ENCODE measurements at regions not wholly inside any gene's neighbourhood (a gene's known extent, or its start where the extent isn't known, plus 50 kb on each side); places are given as distances from the start of the nearest gene placed in this dataset.
"Not testable (repeated sequence)": the region's sequence is repeated elsewhere in the genome, so short reads cannot be mapped to it uniquely, and the experiment has no call there.

- DNase-seq (ENCODE audit: low read depth, low spot score), result no peak
Measured at GRCh38 chr13:75178436-75178835, 303.5 kb downstream of the TBC1D4 start.

GRCh38 chr13:75175575-75175974, 306.4 kb downstream of the TBC1D4 start:
- DNase-seq (ENCODE audit: low read depth, low spot score), result no peak

GRCh38 chr13:75175097-75175496, 306.9 kb downstream of the TBC1D4 start:
- DNase-seq (ENCODE audit: low read depth, low spot score), result not testable (repeated sequence)

GRCh38 chr13:75174481-75174880, 307.5 kb downstream of the TBC1D4 start:
- no peak for DNase-seq (ENCODE audit: low read depth, low spot score)

GRCh38 chr13:75173457-75174356, 308.3 kb downstream of the TBC1D4 start:
- DNase-seq (ENCODE audit: low read depth, low spot score), result peak; percentile 77

GRCh38 chr13:75170311-75170710, 311.7 kb downstream of the TBC1D4 start:
- DNase-seq (ENCODE audit: low read depth, low spot score), result no peak

GRCh38 chr13:75165543-75166230, 316.3 kb downstream of the TBC1D4 start:
- no peak for DNase-seq (ENCODE audit: low read depth, low spot score)

- DNase-seq (ENCODE audit: low read depth, low spot score), result peak; percentile 9
Measured at GRCh38 chr13:75161804-75162203, 320.2 kb downstream of the TBC1D4 start.

- no peak for DNase-seq (ENCODE audit: low read depth, low spot score)
Measured at GRCh38 chr13:75160984-75161383, 321.0 kb downstream of the TBC1D4 start.

- no peak for DNase-seq (ENCODE audit: low read depth, low spot score)
Measured at GRCh38 chr13:75154331-75154730, 327.6 kb downstream of the TBC1D4 start.

GRCh38 chr13:75153834-75154233, 328.1 kb downstream of the TBC1D4 start:
- DNase-seq (ENCODE audit: low read depth, low spot score), result no peak

GRCh38 chr13:75153386-75153785, 328.6 kb downstream of the TBC1D4 start:
- DNase-seq (ENCODE audit: low read depth, low spot score), result no peak

- DNase-seq (ENCODE audit: low read depth, low spot score), result no peak
Measured at GRCh38 chr13:75151081-75151643, 330.8 kb downstream of the TBC1D4 start.

GRCh38 chr13:75149776-75150175, 332.2 kb downstream of the TBC1D4 start:
- DNase-seq (ENCODE audit: low read depth, low spot score), result no peak

GRCh38 chr13:75147946-75148345, 334.0 kb downstream of the TBC1D4 start:
- no peak for DNase-seq (ENCODE audit: low read depth, low spot score)

- DNase-seq (ENCODE audit: low read depth, low spot score), result no peak
Measured at GRCh38 chr13:75146436-75146835, 335.5 kb downstream of the TBC1D4 start.

- DNase-seq (ENCODE audit: low read depth, low spot score), result no peak
Measured at GRCh38 chr13:75145927-75146326, 336.0 kb downstream of the TBC1D4 start.

- DNase-seq (ENCODE audit: low read depth, low spot score), result no peak
Measured at GRCh38 chr13:75139291-75139690, 342.7 kb downstream of the TBC1D4 start.

- DNase-seq (ENCODE audit: low read depth, low spot score), result no peak
Measured at GRCh38 chr13:75137911-75138571, 343.9 kb downstream of the TBC1D4 start.

- no peak for DNase-seq (ENCODE audit: low read depth, low spot score)
Measured at GRCh38 chr13:75136151-75136550, 345.8 kb downstream of the TBC1D4 start.

- DNase-seq (ENCODE audit: low read depth, low spot score), result no peak
Measured at GRCh38 chr13:75135325-75135825, 346.6 kb downstream of the TBC1D4 start.
